Tibial artery (tissue), 4 donors: ENCODE measurements at regions not wholly inside any gene's neighbourhood (a gene's known extent, or its start where the extent isn't known, plus 50 kb on each side); places are given as distances from the start of the nearest gene placed in this dataset.

Experiments used
- DNase-seq, 2 donors: peaks; one replicate each; pipeline ENCODE4 v3.0.0-alpha.2; 2019
- H3K27ac ChIP-seq, 2 donors: fragments of 200-600 bp; sonication (generic) in 1 of 2; 1 replicate in 1 of 2; 2 replicates in 1 of 2; pipeline ENCODE4 v1.5.1; 2018 to 2019; ENCODE audit warnings: mild to moderate bottlenecking in 1 of 2
- H3K27me3 ChIP-seq, 2 donors: fragments of 200-600 bp; sonication (generic) in 1 of 2; one replicate each; pipeline versions ENCODE4 v1.5.1 to v1.6.0; 2016 to 2019
- H3K36me3 ChIP-seq, 3 donors: fragments of 200-600 bp; sonication (generic) in 2 of 3; one replicate each; pipeline ENCODE4 v1.5.1; 2016 to 2019; ENCODE audit warnings: mild to moderate bottlenecking in 2 of 3
- H3K4me1 ChIP-seq, 4 donors: fragments of 200-600 bp; sonication (generic) in 2 of 4; 1 replicate in 3 of 4; 2 replicates in 1 of 4; pipeline ENCODE4 v1.5.1; 2016 to 2019
- H3K4me3 ChIP-seq, 2 donors: fragments of 200-600 bp; sonication (generic) in 1 of 2; 1 replicate in 1 of 2; 2 replicates in 1 of 2; pipeline ENCODE4 v1.5.1; 2018 to 2019; ENCODE audit warnings: mild to moderate bottlenecking in 2 of 2
- H3K9me3 ChIP-seq, 3 donors: fragments of 200-600 bp; sonication (generic) in 1 of 3; one replicate each; pipeline ENCODE4 v1.5.1; 2016 to 2019
- CTCF ChIP-seq, 2 experiments: fragments of 200-600 bp in 1 of 2; fragments of 450-650 bp in 1 of 2; IDR thresholded peaks; one replicate each; pipeline ENCODE4 v1.5.1; 2017 to 2019; ENCODE audit warnings: antibody characterized with exemption in 2 of 2, mild to moderate bottlenecking in 1 of 2, moderate library complexity in 1 of 2
- intact Hi-C: fragments of 100-400 bp; cut with DNase I; formaldehyde crosslinking; loops from one replicate; pipeline ENCODE4 v1.15.0; 2023; ENCODE audit warnings: low total_unique reads

- Histone ChIP-seq H3K36me3 (no peaks in the 10 kb centered on the region), H3K4me1 (no peaks in the 10 kb centered on the region), H3K27me3 (no peaks in the 10 kb centered on the region), H3K4me3 (no peak overlapping the region), H3K27ac (no peak overlapping the region), H3K9me3 (peaks cover 0 to 3% (median 0%) of the 10 kb centered on the region in 3 donors)
- TF ChIP-seq CTCF (IDR thresholded peaks at IDR 0.05) = no peak
- DNase-seq = no peak
- intact Hi-C loops = no loop called here
Observed at GRCh38 chr12:61311413-61311812, 948.8 kb upstream of the USP15 start.

- Histone ChIP-seq H3K9me3 (no peaks in the 10 kb centered on the region), H3K4me1 (no peaks in the 10 kb centered on the region), H3K27ac (no peak overlapping the region), H3K27me3 (no peaks in the 10 kb centered on the region), H3K4me3 (no peak overlapping the region), H3K36me3 (no peaks in the 10 kb centered on the region)
- no peak for DNase-seq
- intact Hi-C loops = no loop called here
- TF ChIP-seq CTCF (IDR thresholded peaks at IDR 0.05) = no peak
Observed at GRCh38 chr12:61348871-61349270, 911.3 kb upstream of the USP15 start.

- no peak for DNase-seq
- intact Hi-C loops = no loop called here
- no peaks in the 10 kb centered on the region for H3K27me3 ChIP-seq
- no peak overlapping the region for H3K4me3 ChIP-seq
- H3K27ac ChIP-seq = no peak overlapping the region
- no peaks in the 10 kb centered on the region for H3K9me3 ChIP-seq
- no peaks in the 10 kb centered on the region for H3K4me1 ChIP-seq
- no peak for TF ChIP-seq CTCF (IDR thresholded peaks at IDR 0.05)
- no peaks in the 10 kb centered on the region for H3K36me3 ChIP-seq
Observed at GRCh38 chr12:61355105-61355504, 905.1 kb upstream of the USP15 start.

GRCh38 chr12:61356485-61356884 is 903.7 kb upstream of the USP15 start:
- intact Hi-C loops = no loop called here
- no peaks in the 10 kb centered on the region for H3K36me3 ChIP-seq
- no peaks in the 10 kb centered on the region for H3K4me1 ChIP-seq
- no peaks in the 10 kb centered on the region for H3K27me3 ChIP-seq
- H3K4me3 ChIP-seq = no peak overlapping the region
- DNase-seq = no peak
- H3K9me3 ChIP-seq = no peaks in the 10 kb centered on the region
- TF ChIP-seq CTCF (IDR thresholded peaks at IDR 0.05) = no peak
- no peak overlapping the region for H3K27ac ChIP-seq

- Histone ChIP-seq H3K36me3 (no peaks in the 10 kb centered on the region), H3K27me3 (no peaks in the 10 kb centered on the region), H3K9me3 (no peaks in the 10 kb centered on the region), H3K27ac (no peak overlapping the region), H3K4me3 (no peak overlapping the region), H3K4me1 (no peaks in the 10 kb centered on the region)
- DNase-seq = no peak
- TF ChIP-seq CTCF (IDR thresholded peaks at IDR 0.05) = no peak
- intact Hi-C loops = no loop called here
Observed at GRCh38 chr12:61357496-61357895, 902.7 kb upstream of the USP15 start.

- H3K4me3 ChIP-seq = no peak overlapping the region
- H3K9me3 ChIP-seq = no peaks in the 10 kb centered on the region
- intact Hi-C loops = no loop called here
- no peak for DNase-seq
- no peaks in the 10 kb centered on the region for H3K4me1 ChIP-seq
- H3K36me3 ChIP-seq = no peaks in the 10 kb centered on the region
- no peak for TF ChIP-seq CTCF (IDR thresholded peaks at IDR 0.05)
- no peak overlapping the region for H3K27ac ChIP-seq
- no peaks in the 10 kb centered on the region for H3K27me3 ChIP-seq
Observed at GRCh38 chr12:61362037-61362436, 898.2 kb upstream of the USP15 start.
